Vagina (tissue), 2 donors: ENCODE measurements at regions not wholly inside any gene's neighbourhood (a gene's known extent, or its start where the extent isn't known, plus 50 kb on each side); places are given as distances from the start of the nearest gene placed in this dataset.

Experiments used
- POLR2A ChIP-seq, 2 donors: fragments of 450-650 bp; IDR thresholded peaks; one replicate each; pipeline ENCODE4 v1.6.1; 2017; ENCODE audit warnings: antibody characterized with exemption in 2 of 2, mild to moderate bottlenecking in 2 of 2, moderate library complexity in 2 of 2
- TF ChIP-seq, protein P1 (sequence below), 3 experiments: fragments of 450-650 bp in 2 of 3; fragments of 200-600 bp in 1 of 3; sonication (generic) in 1 of 3; IDR thresholded peaks; one replicate each; pipeline ENCODE4 v1.5.1; 2017 to 2019; ENCODE audit warnings: antibody characterized with exemption in 3 of 3, mild to moderate bottlenecking in 2 of 3, moderate library complexity in 2 of 3

DNA sequence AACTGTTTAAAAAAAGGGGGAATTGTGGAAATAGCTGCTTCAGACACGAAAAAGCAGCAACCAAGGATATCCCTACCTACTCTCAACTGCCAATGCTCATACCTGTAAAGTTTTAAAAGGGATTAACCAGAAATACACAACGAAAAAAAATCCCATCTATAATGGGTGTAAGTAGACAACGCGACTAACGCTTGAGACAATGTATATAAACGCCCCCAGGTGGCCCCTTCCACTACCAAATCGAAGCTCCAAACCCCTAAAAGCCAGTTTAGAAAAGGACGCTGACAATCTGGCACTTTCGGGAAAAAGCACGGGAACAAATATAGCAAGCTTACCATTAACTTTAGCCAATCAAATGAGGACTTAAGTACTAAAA, 94.5 kb upstream of the BTN3A2 start:
- TF ChIP-seq, protein P1, sequence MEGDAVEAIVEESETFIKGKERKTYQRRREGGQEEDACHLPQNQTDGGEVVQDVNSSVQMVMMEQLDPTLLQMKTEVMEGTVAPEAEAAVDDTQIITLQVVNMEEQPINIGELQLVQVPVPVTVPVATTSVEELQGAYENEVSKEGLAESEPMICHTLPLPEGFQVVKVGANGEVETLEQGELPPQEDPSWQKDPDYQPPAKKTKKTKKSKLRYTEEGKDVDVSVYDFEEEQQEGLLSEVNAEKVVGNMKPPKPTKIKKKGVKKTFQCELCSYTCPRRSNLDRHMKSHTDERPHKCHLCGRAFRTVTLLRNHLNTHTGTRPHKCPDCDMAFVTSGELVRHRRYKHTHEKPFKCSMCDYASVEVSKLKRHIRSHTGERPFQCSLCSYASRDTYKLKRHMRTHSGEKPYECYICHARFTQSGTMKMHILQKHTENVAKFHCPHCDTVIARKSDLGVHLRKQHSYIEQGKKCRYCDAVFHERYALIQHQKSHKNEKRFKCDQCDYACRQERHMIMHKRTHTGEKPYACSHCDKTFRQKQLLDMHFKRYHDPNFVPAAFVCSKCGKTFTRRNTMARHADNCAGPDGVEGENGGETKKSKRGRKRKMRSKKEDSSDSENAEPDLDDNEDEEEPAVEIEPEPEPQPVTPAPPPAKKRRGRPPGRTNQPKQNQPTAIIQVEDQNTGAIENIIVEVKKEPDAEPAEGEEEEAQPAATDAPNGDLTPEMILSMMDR (IDR thresholded peaks at IDR 0.05) = no peak
- TF ChIP-seq POLR2A (IDR thresholded peaks at IDR 0.05) = no peak
